A673 (cell line): ENCODE measurements at regions not wholly inside any gene's neighbourhood (a gene's known extent, or its start where the extent isn't known, plus 50 kb on each side); places are given as distances from the start of the nearest gene placed in this dataset.

Experiments used
- BruUV-seq: library from RNA; stranded (reverse); fragments of 400-500 nt; replicated peaks from 2 replicates; lab custom pipeline; 2021; lab: Mats Ljungman, UMichigan
- CTCF ChIA-PET: fragments of 300-600 bp; sonication (Branson Sonifier 250); formaldehyde crosslinking; loops from one replicate; lab custom pipeline; 2022; ENCODE audit warnings: antibody characterized with exemption; lab: Charles Lee
- POLR2A ChIA-PET: fragments of 300-600 bp; sonication (Branson Sonifier 250); formaldehyde crosslinking; loops from one replicate; lab custom pipeline; 2022; ENCODE audit warnings: antibody characterized with exemption; ENCODE audit not compliant: low non-redundant PET; lab: Charles Lee
- DNase-seq: peaks from one replicate; pipeline ENCODE4 v3.0.0-alpha.2; 2015; ENCODE audit warnings: low spot score
- H3K27ac ChIP-seq: fragments of 200-600 bp; sonication (generic); 2 replicates; pipeline ENCODE4 v1.5.1; 2016; ENCODE audit warnings: mixed run types, low read depth, mild to moderate bottlenecking, mixed read lengths, antibody characterized with exemption, low read length; ENCODE audit not compliant: poor library complexity, severe bottlenecking
- H3K27me3 ChIP-seq: fragments of 200-600 bp; sonication (generic); replicated peaks from 2 replicates; pipeline ENCODE4 v1.6.1; 2017; ENCODE audit warnings: mixed run types, low read depth, mild to moderate bottlenecking, mixed read lengths, antibody characterized with exemption, low read length; ENCODE audit not compliant: insufficient read depth, poor library complexity
- H3K36me3 ChIP-seq: fragments of 200-600 bp; sonication (generic); 2 replicates; pipeline ENCODE4 v1.6.1; 2016; ENCODE audit warnings: mixed run types, mild to moderate bottlenecking, mixed read lengths, antibody characterized with exemption, low read length; ENCODE audit not compliant: insufficient read depth, poor library complexity, severe bottlenecking
- H3K4me1 ChIP-seq: fragments of 200-600 bp; sonication (generic); 2 replicates; pipeline ENCODE4 v1.6.1; 2017; ENCODE audit warnings: mixed run types, mild to moderate bottlenecking, mixed read lengths, antibody characterized with exemption, low read length; ENCODE audit not compliant: insufficient read depth, poor library complexity, severe bottlenecking
- H3K4me3 ChIP-seq: fragments of 200-600 bp; sonication (generic); 2 replicates; pipeline ENCODE4 v1.5.1; 2016; ENCODE audit warnings: low read depth, mixed run types, mild to moderate bottlenecking, mixed read lengths, low read length; ENCODE audit not compliant: poor library complexity, severe bottlenecking
- H3K9me3 ChIP-seq: fragments of 200-600 bp; sonication (generic); 2 replicates; pipeline ENCODE4 v1.6.1; 2016; ENCODE audit warnings: mixed run types, low read depth, mild to moderate bottlenecking, mixed read lengths, antibody characterized with exemption, low read length; ENCODE audit not compliant: poor library complexity, severe bottlenecking
- EZH2 ChIP-seq: fragments of 200-600 bp; sonication (generic); IDR thresholded peaks from 2 replicates; pipeline ENCODE4 v1.6.1; 2017; ENCODE audit warnings: borderline replicate concordance, low read depth, mild to moderate bottlenecking, mixed read lengths, antibody characterized with exemption, low read length; ENCODE audit not compliant: poor library complexity, severe bottlenecking
- intact Hi-C: fragments of 100-400 bp; cut with micrococcal nuclease; formaldehyde crosslinking; loops from one replicate; pipeline ENCODE4 v1.10.0; 2022; ENCODE audit not compliant: unreplicated experiment
- TF ChIP-seq, protein P1 (sequence below): fragments of 300-800, 200-600 bp; sonication (generic); conservative IDR thresholded peaks from 2 replicates; pipeline ENCODE4 v1.5.1; 2017; ENCODE audit warnings: low read depth, mild to moderate bottlenecking, antibody characterized with exemption, low read length, moderate library complexity, mixed read lengths

DNA sequence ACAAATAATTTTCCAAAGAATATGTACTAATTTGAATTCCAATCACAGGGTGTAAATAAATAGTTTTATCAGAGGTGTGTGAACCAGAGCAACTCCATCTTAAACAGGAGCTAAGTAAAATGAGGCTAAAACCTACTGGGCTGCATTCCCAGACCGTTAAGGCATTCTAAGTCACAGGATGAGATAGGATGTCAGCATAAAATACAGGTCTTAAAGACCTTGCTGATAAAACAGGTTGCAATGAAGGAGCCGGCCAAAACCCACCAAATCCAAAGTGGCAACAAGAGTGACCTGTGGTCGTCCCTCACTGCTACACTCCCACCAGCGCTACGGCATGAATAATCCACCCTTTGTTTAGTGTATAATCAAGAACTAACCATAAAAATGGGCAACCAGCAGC, 291.7 kb upstream of the SEMA3D start:
- intact Hi-C loops, result no loop called here
- no peak for DNase-seq
- TF ChIP-seq, protein P1, sequence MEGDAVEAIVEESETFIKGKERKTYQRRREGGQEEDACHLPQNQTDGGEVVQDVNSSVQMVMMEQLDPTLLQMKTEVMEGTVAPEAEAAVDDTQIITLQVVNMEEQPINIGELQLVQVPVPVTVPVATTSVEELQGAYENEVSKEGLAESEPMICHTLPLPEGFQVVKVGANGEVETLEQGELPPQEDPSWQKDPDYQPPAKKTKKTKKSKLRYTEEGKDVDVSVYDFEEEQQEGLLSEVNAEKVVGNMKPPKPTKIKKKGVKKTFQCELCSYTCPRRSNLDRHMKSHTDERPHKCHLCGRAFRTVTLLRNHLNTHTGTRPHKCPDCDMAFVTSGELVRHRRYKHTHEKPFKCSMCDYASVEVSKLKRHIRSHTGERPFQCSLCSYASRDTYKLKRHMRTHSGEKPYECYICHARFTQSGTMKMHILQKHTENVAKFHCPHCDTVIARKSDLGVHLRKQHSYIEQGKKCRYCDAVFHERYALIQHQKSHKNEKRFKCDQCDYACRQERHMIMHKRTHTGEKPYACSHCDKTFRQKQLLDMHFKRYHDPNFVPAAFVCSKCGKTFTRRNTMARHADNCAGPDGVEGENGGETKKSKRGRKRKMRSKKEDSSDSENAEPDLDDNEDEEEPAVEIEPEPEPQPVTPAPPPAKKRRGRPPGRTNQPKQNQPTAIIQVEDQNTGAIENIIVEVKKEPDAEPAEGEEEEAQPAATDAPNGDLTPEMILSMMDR, result no peak
- no peak for TF ChIP-seq EZH2
- Histone ChIP-seq H3K9me3 (no peaks in the 10 kb centered on the region), H3K4me3 (no peak overlapping the region), H3K4me1 (peaks cover 7% of the 10 kb centered on the region), H3K36me3 (no peaks in the 10 kb centered on the region), H3K27me3 (no peaks in the 10 kb centered on the region), H3K27ac (no peak overlapping the region)
- CTCF ChIA-PET, result no interaction called here
- BruUV-seq, result no TSS peak
- POLR2A ChIA-PET, result no interaction called here

DNA sequence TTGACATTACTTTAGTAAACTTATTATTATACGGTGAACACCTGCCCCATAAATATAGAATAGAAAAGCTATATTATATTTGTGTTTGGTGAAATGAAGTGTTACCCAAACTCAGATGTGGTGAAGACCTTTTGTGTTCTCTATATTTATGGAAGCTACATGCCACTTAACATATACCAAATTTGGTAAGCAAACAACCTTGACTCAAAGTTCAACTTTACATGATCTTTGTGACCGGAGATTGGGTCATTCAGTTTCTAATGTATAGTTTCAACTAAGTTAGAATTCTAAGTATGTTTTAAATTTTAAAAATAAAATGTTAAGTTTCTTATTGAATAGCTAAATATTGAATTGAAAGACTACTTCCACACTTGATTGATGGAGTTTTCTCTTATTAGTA, 288.6 kb upstream of the SEMA3D start:
- CTCF ChIA-PET, result no interaction called here
- no peak for DNase-seq
- no TSS peak for BruUV-seq
- POLR2A ChIA-PET, result no interaction called here
- TF ChIP-seq, protein P1, result no peak
- no peak for TF ChIP-seq EZH2
- no peak overlapping the region for H3K27ac ChIP-seq
- intact Hi-C loops, result no loop called here
- no peak overlapping the region for H3K4me3 ChIP-seq
- no peaks in the 10 kb centered on the region for H3K9me3 ChIP-seq
- H3K27me3 ChIP-seq, result no peaks in the 10 kb centered on the region
- no peaks in the 10 kb centered on the region for H3K4me1 ChIP-seq
- H3K36me3 ChIP-seq, result no peaks in the 10 kb centered on the region

DNA sequence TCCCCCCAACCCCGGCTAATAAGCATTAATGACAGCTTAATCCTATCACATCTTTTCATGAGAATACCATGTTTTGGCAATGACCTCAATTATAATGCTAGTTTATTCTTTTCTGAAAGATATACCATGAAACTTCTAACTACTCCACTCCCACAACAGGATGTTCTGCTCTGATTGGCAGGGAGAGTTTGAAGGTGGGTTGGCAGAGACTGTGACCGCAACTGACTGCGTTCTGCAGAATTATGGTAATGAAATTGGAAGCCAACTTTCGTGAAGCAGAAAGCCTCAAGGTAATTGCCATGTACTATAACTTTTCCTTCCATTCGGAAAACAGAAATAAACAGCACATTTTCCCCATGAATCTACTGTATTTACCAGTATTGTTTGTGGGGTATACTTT, 288.2 kb upstream of the SEMA3D start:
- intact Hi-C loops, result no loop called here
- DNase-seq, result no peak
- ChIA-PET CTCF (no interaction called here), POLR2A (no interaction called here)
- H3K27me3 ChIP-seq, result no peaks in the 10 kb centered on the region
- no peaks in the 10 kb centered on the region for H3K9me3 ChIP-seq
- H3K36me3 ChIP-seq, result no peaks in the 10 kb centered on the region
- no peak overlapping the region for H3K27ac ChIP-seq
- H3K4me1 ChIP-seq, result no peaks in the 10 kb centered on the region
- BruUV-seq, result no TSS peak
- no peak overlapping the region for H3K4me3 ChIP-seq
- TF ChIP-seq, protein P1, result no peak
- TF ChIP-seq EZH2, result no peak
